ENCODE measurements at regions not wholly inside any gene's neighbourhood (a gene's known extent, or its start where the extent isn't known, plus 50 kb on each side); places are given as distances from the start of the nearest gene placed in this dataset.

DNA sequence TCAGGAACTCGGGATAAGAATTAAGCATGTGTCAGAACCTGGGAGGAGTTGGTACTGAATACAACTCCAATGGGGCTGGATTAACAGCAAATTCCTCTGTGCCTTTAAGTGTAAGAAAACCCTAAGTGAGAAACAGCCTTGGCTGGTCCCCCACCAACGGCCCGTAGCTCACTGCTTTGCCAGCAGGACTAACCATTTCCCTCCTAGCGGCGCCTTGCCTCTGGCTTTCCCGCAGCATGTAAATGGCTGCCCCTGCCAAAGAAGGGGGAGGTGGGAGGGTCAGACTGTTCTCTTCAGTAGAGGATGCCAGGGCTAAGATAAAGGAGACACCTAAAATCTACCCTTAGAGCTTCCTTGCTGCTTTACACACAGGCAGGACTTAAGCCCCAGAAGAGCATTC lies 51.0 kb upstream of the SH3GL3 start:
- Histone ChIP-seq H3K27me3 (ENCODE audit: insufficient read depth, low read length, poor library complexity, severe bottlenecking) (peaks cover 8% of the 10 kb centered on the region), H3K4me3 (ENCODE audit: low read length) (no peak overlapping the region), H3K9me3 (ENCODE audit: low read length) (no peaks in the 10 kb centered on the region), H3K36me3 (ENCODE audit: insufficient read depth, low read length) (no peaks in the 10 kb centered on the region), H3K27ac (ENCODE audit: low read depth, low read length) (no peak overlapping the region), H3K4me1 (ENCODE audit: insufficient read depth, low read length) (no peaks in the 10 kb centered on the region)
- Mint-ChIP-seq H3K27me3 (peaks cover 9% of the 10 kb centered on the region in 2 donors), H3K4me1 (no peaks in the 10 kb centered on the region), H3K36me3 (no peaks in the 10 kb centered on the region), H3K4me3 (no peak overlapping the region), H3K27ac (no peak overlapping the region), H3K9me3 (no peaks in the 10 kb centered on the region)
- POLR2A ChIA-PET = no interaction called here
- CTCF ChIA-PET = no interaction called here
- no peak for DNase-seq
